ENCODE measurements at regions not wholly inside any gene's neighbourhood (a gene's known extent, or its start where the extent isn't known, plus 50 kb on each side); places are given as distances from the start of the nearest gene placed in this dataset.

DNA sequence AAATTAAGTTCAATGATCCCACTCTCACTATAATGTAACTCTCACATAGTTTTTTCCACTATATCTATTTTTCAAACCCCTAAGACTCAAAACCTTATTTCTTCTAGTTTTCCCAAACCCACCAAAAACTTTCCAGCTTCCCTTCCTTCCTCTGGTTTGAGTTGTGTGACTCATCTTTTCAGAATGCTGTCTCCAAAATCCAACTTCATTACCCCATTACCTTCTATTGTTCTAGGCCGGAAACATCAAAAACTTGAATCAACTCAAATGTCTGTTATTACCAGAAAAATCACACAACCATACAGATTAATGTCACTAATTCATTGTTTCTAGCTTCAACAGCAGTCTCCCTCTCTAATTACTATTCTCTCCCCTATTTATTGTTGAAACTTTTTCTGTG is 1090.3 kb downstream of the HACE1 start:
- FAIRE-seq = peak; percentile 93
- ChIA-PET POLR2A (no interaction called here), CTCF (interaction anchor here (0.8 to 2.3 kb wide), 2 partner anchors 10 to 28 kb away, joined by 3 to 6 read pairs; no protein-coding TSS in a partner anchor)
- no TSS peak for BruUV-seq (replicated peaks)
- H3K9ac ChIP-seq (replicated peaks; ENCODE audit: extremely low read depth, insufficient read depth, low read length) = peak overlapping the region; percentile 35
- H4K20me1 ChIP-seq (replicated peaks; ENCODE audit: control insufficient read depth, extremely low read depth, insufficient read depth, low read length) = no peaks in the 10 kb centered on the region
- H3K4me1 ChIP-seq (ENCODE audit: control insufficient read depth, extremely low read depth, insufficient read depth, low read length) = peaks cover 22% of the 10 kb centered on the region
- H2AFZ ChIP-seq (ENCODE audit: low read depth, low read length) = peak overlapping the region; percentile 52
- TF ChIP-seq FOS (IDR thresholded peaks at IDR 0.05; ENCODE audit: borderline replicate concordance, insufficient read depth, low read length) (peak; percentile 91), GATA2 (IDR thresholded peaks at IDR 0.05; ENCODE audit: insufficient read depth, insufficient read length, low read depth, low read length) (no peak), POLR2AphosphoS5 (IDR thresholded peaks at IDR 0.05; ENCODE audit: insufficient read depth, low read depth, low read length) (no peak), POLR2A (IDR thresholded peaks at IDR 0.05; ENCODE audit: low read depth, low read length) (no peak), JUN (IDR thresholded peaks at IDR 0.05; ENCODE audit: borderline replicate concordance, insufficient read depth, insufficient read length, low read depth) (peak; percentile 94)
- TF ChIP-seq, protein P1, sequence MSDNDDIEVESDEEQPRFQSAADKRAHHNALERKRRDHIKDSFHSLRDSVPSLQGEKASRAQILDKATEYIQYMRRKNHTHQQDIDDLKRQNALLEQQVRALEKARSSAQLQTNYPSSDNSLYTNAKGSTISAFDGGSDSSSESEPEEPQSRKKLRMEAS (IDR thresholded peaks at IDR 0.05; ENCODE audit: insufficient read depth, insufficient read length) = no peak
- H3K4me2 ChIP-seq (ENCODE audit: insufficient read depth, low read length) = peak overlapping the region; percentile 62
- no peak overlapping the region for H3K4me3 ChIP-seq (replicated peaks in 1 of 3; ENCODE audit: insufficient read depth in 1 of 3, low read depth in 1 of 3, low read length in 3 of 3)
- H3K27ac ChIP-seq (ENCODE audit: insufficient read depth, low read depth, low read length) = peak overlapping the region; percentile 79
- H3K9me3 ChIP-seq (replicated peaks; ENCODE audit: control insufficient read depth, insufficient read depth, low read length) = no peaks in the 10 kb centered on the region
- H3K79me2 ChIP-seq (ENCODE audit: control insufficient read depth, insufficient read depth, low read length) = no peaks in the 10 kb centered on the region
- DNase-seq (ENCODE audit: low read depth, low spot score) = peak; percentile 86
- intact Hi-C loops (cut with micrococcal nuclease) = loop anchor here (10.0 kb wide), 1 partner anchor 865 kb away; no protein-coding TSS in a partner anchor
- no peaks in the 10 kb centered on the region for H3K9me1 ChIP-seq (replicated peaks; ENCODE audit: control insufficient read depth, extremely low read depth, insufficient read depth, low read length)
- H3K36me3 ChIP-seq (ENCODE audit: control insufficient read depth in 2 of 2, extremely low read depth in 1 of 2, insufficient read depth in 2 of 2, low read length in 2 of 2) = no peaks in the 10 kb centered on the region
- H3K27me3 ChIP-seq (ENCODE audit: control insufficient read depth in 2 of 2, insufficient read depth in 2 of 2, low read length in 2 of 2) = no peaks in the 10 kb centered on the region
- dilution Hi-C loops (cut with MboI; ENCODE audit: extremely low pct_ligation_motif_present, low sequenced_read_pairs) = no loop called here

DNA sequence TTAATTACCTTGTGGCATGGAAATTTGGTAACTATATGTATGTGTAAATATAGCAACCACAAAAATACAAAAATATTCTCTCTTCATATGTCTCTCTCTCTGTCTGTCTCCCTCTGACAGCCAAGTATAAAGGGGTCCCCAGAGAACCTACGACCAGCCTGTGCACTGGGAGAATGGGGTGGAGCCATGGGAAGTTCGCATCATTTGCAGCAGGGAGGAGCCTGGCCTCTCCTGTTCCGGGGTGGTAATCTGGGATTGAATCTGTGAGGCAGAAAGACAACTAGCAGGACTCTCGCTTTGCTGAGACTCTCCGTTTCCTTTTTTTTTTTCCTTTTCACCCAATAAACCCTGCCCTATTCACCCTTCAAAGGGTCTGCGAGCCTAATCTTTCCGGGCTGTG is 1109.1 kb downstream of the HACE1 start:
- Histone ChIP-seq H4K20me1 (replicated peaks; ENCODE audit: control insufficient read depth, extremely low read depth, insufficient read depth, low read length) (no peaks in the 10 kb centered on the region), H3K9ac (replicated peaks; ENCODE audit: extremely low read depth, insufficient read depth, low read length) (no peak overlapping the region), H3K4me1 (ENCODE audit: control insufficient read depth, extremely low read depth, insufficient read depth, low read length) (no peaks in the 10 kb centered on the region), H3K9me1 (replicated peaks; ENCODE audit: control insufficient read depth, extremely low read depth, insufficient read depth, low read length) (no peaks in the 10 kb centered on the region), H3K9me3 (replicated peaks; ENCODE audit: control insufficient read depth, insufficient read depth, low read length) (no peaks in the 10 kb centered on the region), H2AFZ (ENCODE audit: low read depth, low read length) (no peak overlapping the region), H3K4me2 (ENCODE audit: insufficient read depth, low read length) (no peak overlapping the region), H3K27ac (ENCODE audit: insufficient read depth, low read depth, low read length) (no peak overlapping the region), H3K4me3 (replicated peaks in 1 of 3; ENCODE audit: insufficient read depth in 1 of 3, low read depth in 1 of 3, low read length in 3 of 3) (no peak overlapping the region), H3K27me3 (ENCODE audit: control insufficient read depth in 2 of 2, insufficient read depth in 2 of 2, low read length in 2 of 2) (no peaks in the 10 kb centered on the region), H3K79me2 (ENCODE audit: control insufficient read depth, insufficient read depth, low read length) (no peaks in the 10 kb centered on the region), H3K36me3 (ENCODE audit: control insufficient read depth in 2 of 2, extremely low read depth in 1 of 2, insufficient read depth in 2 of 2, low read length in 2 of 2) (no peaks in the 10 kb centered on the region)
- ChIA-PET POLR2A (no interaction called here), CTCF (no interaction called here)
- BruUV-seq (replicated peaks) = no TSS peak
- DNase-seq (ENCODE audit: low read depth, low spot score) = no peak
- FAIRE-seq = no peak
- dilution Hi-C loops (cut with MboI; ENCODE audit: extremely low pct_ligation_motif_present, low sequenced_read_pairs) (no loop called here), intact Hi-C loops (cut with micrococcal nuclease) (no loop called here)
- TF ChIP-seq FOS (IDR thresholded peaks at IDR 0.05; ENCODE audit: borderline replicate concordance, insufficient read depth, low read length) = no peak
- no peak for TF ChIP-seq POLR2A (IDR thresholded peaks at IDR 0.05; ENCODE audit: low read depth, low read length)
- TF ChIP-seq, protein P1 (IDR thresholded peaks at IDR 0.05; ENCODE audit: insufficient read depth, insufficient read length) = no peak
- no peak for TF ChIP-seq MYC (IDR thresholded peaks at IDR 0.05; ENCODE audit: low read depth, low read length)
- TF ChIP-seq, protein P2, sequence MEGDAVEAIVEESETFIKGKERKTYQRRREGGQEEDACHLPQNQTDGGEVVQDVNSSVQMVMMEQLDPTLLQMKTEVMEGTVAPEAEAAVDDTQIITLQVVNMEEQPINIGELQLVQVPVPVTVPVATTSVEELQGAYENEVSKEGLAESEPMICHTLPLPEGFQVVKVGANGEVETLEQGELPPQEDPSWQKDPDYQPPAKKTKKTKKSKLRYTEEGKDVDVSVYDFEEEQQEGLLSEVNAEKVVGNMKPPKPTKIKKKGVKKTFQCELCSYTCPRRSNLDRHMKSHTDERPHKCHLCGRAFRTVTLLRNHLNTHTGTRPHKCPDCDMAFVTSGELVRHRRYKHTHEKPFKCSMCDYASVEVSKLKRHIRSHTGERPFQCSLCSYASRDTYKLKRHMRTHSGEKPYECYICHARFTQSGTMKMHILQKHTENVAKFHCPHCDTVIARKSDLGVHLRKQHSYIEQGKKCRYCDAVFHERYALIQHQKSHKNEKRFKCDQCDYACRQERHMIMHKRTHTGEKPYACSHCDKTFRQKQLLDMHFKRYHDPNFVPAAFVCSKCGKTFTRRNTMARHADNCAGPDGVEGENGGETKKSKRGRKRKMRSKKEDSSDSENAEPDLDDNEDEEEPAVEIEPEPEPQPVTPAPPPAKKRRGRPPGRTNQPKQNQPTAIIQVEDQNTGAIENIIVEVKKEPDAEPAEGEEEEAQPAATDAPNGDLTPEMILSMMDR (IDR thresholded peaks at IDR 0.05; ENCODE audit: extremely low read depth in 1 of 2, insufficient read depth in 1 of 2, low read depth in 1 of 2, low read length in 2 of 2) = no peak
- no peak for TF ChIP-seq EZH2 (IDR thresholded peaks at IDR 0.05; ENCODE audit: borderline replicate concordance, low read depth, low read length, severe bottlenecking)
- TF ChIP-seq POLR2AphosphoS5 (IDR thresholded peaks at IDR 0.05; ENCODE audit: insufficient read depth, low read depth, low read length) = no peak
- TF ChIP-seq GATA2 (IDR thresholded peaks at IDR 0.05; ENCODE audit: insufficient read depth, insufficient read length, low read depth, low read length) = no peak
- TF ChIP-seq JUN (IDR thresholded peaks at IDR 0.05; ENCODE audit: borderline replicate concordance, insufficient read depth, insufficient read length, low read depth) = no peak

All from endothelial cell of umbilical vein (primary cell).